Ishikawa (cell line): ENCODE measurements at regions not wholly inside any gene's neighbourhood (a gene's known extent, or its start where the extent isn't known, plus 50 kb on each side); places are given as distances from the start of the nearest gene placed in this dataset.

Experiments used
- CEBPB ChIP-seq: IDR thresholded peaks from 2 replicates; pipeline ENCODE4 v1.6.1; 2012
- CREB1 ChIP-seq: IDR thresholded peaks from 2 replicates; pipeline ENCODE4 v1.6.1; 2012; ENCODE audit warnings: low read depth
- EP300 ChIP-seq: IDR thresholded peaks from 2 replicates; pipeline ENCODE4 v1.6.1; 2012; ENCODE audit warnings: borderline replicate concordance
- REST ChIP-seq: IDR thresholded peaks from 2 replicates; pipeline ENCODE4 v1.6.1; 2012; ENCODE audit warnings: low read depth, mild to moderate bottlenecking
- TAF1 ChIP-seq: IDR thresholded peaks from 2 replicates; pipeline ENCODE4 v1.6.1; 2012; ENCODE audit warnings: low read depth, mild to moderate bottlenecking
- TEAD4 ChIP-seq: IDR thresholded peaks from 2 replicates; pipeline ENCODE4 v1.6.1; 2012
- YY1 ChIP-seq: IDR thresholded peaks from 2 replicates; pipeline ENCODE4 v1.6.1; 2012; ENCODE audit warnings: low read depth

GRCh38 chr5:166788050-166788449 is 1503.4 kb upstream of the WWC1 start:
- no peak for TF ChIP-seq TAF1
- no peak for TF ChIP-seq EP300
- no peak for TF ChIP-seq CREB1
- no peak for TF ChIP-seq TEAD4
- TF ChIP-seq YY1: no peak
- TF ChIP-seq REST: no peak
- TF ChIP-seq CEBPB: no peak
